Left ventricle myocardium superior (tissue), 1 donor: ENCODE measurements at regions not wholly inside any gene's neighbourhood (a gene's known extent, or its start where the extent isn't known, plus 50 kb on each side); places are given as distances from the start of the nearest gene placed in this dataset.
"Not testable (repeated sequence)": the region's sequence is repeated elsewhere in the genome, so short reads cannot be mapped to it uniquely, and the experiment has no call there.

Experiments used
- ATAC-seq: fragments of 200-7000 bp; cut with Tn5 transposase; one replicate; pipeline ENCODE4 v1.9.1; 2020; ENCODE audit warnings: mild to moderate bottlenecking, moderate library complexity
- DNase-seq: peaks from one replicate; pipeline ENCODE4 v3.0.0-alpha.2; 2020
- intact Hi-C: fragments of 100-400 bp; cut with micrococcal nuclease; formaldehyde crosslinking; loops from one replicate; pipeline ENCODE4 v1.11.0; 2022
- donor health status: DM: no; HTN: yes; CAD: no; lungs with severe emphysema.

GRCh38 chr4:124121461-124121971 lies 591.0 kb downstream of the ANKRD50 start:
- intact Hi-C loops: no loop called here
- ATAC-seq: no peak

GRCh38 chr4:124123181-124123580 lies 589.4 kb downstream of the ANKRD50 start:
- ATAC-seq: no peak
- intact Hi-C loops: no loop called here
- no peak for DNase-seq

More at GRCh38 chr4:124121461-124121971, 591.0 kb downstream of the ANKRD50 start:
- no peak for DNase-seq

- ATAC-seq: no peak
- DNase-seq: no peak
- intact Hi-C loops: no loop called here
Observed at GRCh38 chr4:124123721-124124120, 588.8 kb downstream of the ANKRD50 start.

- DNase-seq, ATAC-seq, intact Hi-C loops: not testable (repeated sequence)
Observed at GRCh38 chr4:124131324-124131723, 581.2 kb downstream of the ANKRD50 start.

- intact Hi-C loops: no loop called here
- no peak for ATAC-seq
- DNase-seq: no peak
Observed at GRCh38 chr4:124132161-124132560, 580.4 kb downstream of the ANKRD50 start.

GRCh38 chr4:124133753-124134152 lies 578.8 kb downstream of the ANKRD50 start:
- DNase-seq (no peak), ATAC-seq (no peak)
- intact Hi-C loops: no loop called here

- intact Hi-C loops: no loop called here
- ATAC-seq: no peak
- no peak for DNase-seq
Observed at GRCh38 chr4:124135409-124135813, 577.1 kb downstream of the ANKRD50 start.

- ATAC-seq (no peak), DNase-seq (no peak)
- intact Hi-C loops: no loop called here
Observed at GRCh38 chr4:124139044-124139443, 573.5 kb downstream of the ANKRD50 start.

GRCh38 chr4:124143632-124144031 lies 568.9 kb downstream of the ANKRD50 start:
- intact Hi-C loops: no loop called here
- DNase-seq (no peak), ATAC-seq (no peak)

GRCh38 chr4:124144238-124144654 lies 568.3 kb downstream of the ANKRD50 start:
- no peak for DNase-seq
- intact Hi-C loops: no loop called here
- ATAC-seq: peak; percentile 24

- ATAC-seq (peak; percentile 41), DNase-seq (no peak)
- intact Hi-C loops: no loop called here
Observed at GRCh38 chr4:124146068-124146467, 566.5 kb downstream of the ANKRD50 start.

- DNase-seq (no peak), ATAC-seq (no peak)
- intact Hi-C loops: no loop called here
Observed at GRCh38 chr4:124151031-124151430, 561.5 kb downstream of the ANKRD50 start.

GRCh38 chr4:124152132-124152531 lies 560.4 kb downstream of the ANKRD50 start:
- DNase-seq: no peak
- intact Hi-C loops: no loop called here

GRCh38 chr4:124155239-124155638 lies 557.3 kb downstream of the ANKRD50 start:
- DNase-seq: no peak
- ATAC-seq: no peak
- intact Hi-C loops: no loop called here

More at GRCh38 chr4:124152132-124152531, 560.4 kb downstream of the ANKRD50 start:
- no peak for ATAC-seq

GRCh38 chr4:124157396-124158083 lies 555.0 kb downstream of the ANKRD50 start:
- intact Hi-C loops: no loop called here
- DNase-seq (no peak), ATAC-seq (no peak)

GRCh38 chr4:124163401-124163800 lies 549.1 kb downstream of the ANKRD50 start:
- intact Hi-C loops: no loop called here
- DNase-seq: no peak
- no peak for ATAC-seq

GRCh38 chr4:124167602-124168001 lies 544.9 kb downstream of the ANKRD50 start:
- no peak for DNase-seq
- ATAC-seq: no peak
- intact Hi-C loops: no loop called here

- intact Hi-C loops, ATAC-seq, DNase-seq: not testable (repeated sequence)
Observed at GRCh38 chr4:124169524-124169923, 543.0 kb downstream of the ANKRD50 start.

- intact Hi-C loops: no loop called here
- ATAC-seq: no peak
- DNase-seq: no peak
Observed at GRCh38 chr4:124173912-124174311, 538.6 kb downstream of the ANKRD50 start.

- DNase-seq: no peak
- ATAC-seq: no peak
- intact Hi-C loops: no loop called here
Observed at GRCh38 chr4:124177647-124178425, 534.7 kb downstream of the ANKRD50 start.
